ENCODE measurements at regions not wholly inside any gene's neighbourhood (a gene's known extent, or its start where the extent isn't known, plus 50 kb on each side); places are given as distances from the start of the nearest gene placed in this dataset.

GRCh38 chr6:40210628-40211056 lies 276.4 kb upstream of the MOCS1 start:
- no peak overlapping the region for H3K4me3 Mint-ChIP-seq
- no peak for TF ChIP-seq CTCF (IDR thresholded peaks at IDR 0.05; ENCODE audit: unreplicated experiment)
- DNase-seq (ENCODE audit: low spot score in 2 of 2, unreplicated experiment in 2 of 2), result no peak
- peaks cover 2% of the 10 kb centered on the region for H3K4me1 Mint-ChIP-seq
- peaks cover 14% of the 10 kb centered on the region for H3K27me3 Mint-ChIP-seq (ENCODE audit: low read depth)
- no peaks in the 10 kb centered on the region for H3K36me3 Mint-ChIP-seq
- no peak overlapping the region for H3K27ac Mint-ChIP-seq
- H3K9me3 Mint-ChIP-seq, result no peaks in the 10 kb centered on the region

- Mint-ChIP-seq H3K4me1 (peaks cover 1% of the 10 kb centered on the region), H3K36me3 (no peaks in the 10 kb centered on the region), H3K9me3 (peaks cover 40% of the 10 kb centered on the region), H3K27me3 (ENCODE audit: low read depth) (peaks cover 9% of the 10 kb centered on the region), H3K27ac (no peak overlapping the region), H3K4me3 (no peak overlapping the region)
- TF ChIP-seq CTCF (IDR thresholded peaks at IDR 0.05; ENCODE audit: unreplicated experiment), result no peak
- DNase-seq (ENCODE audit: low spot score in 2 of 2, unreplicated experiment in 2 of 2), result no peak
These were observed 271.5 kb upstream of the MOCS1 start for GRCh38 chr6:40205801-40206200.

GRCh38 chr6:40205004-40205403 lies 270.7 kb upstream of the MOCS1 start:
- Mint-ChIP-seq H3K27ac (no peak overlapping the region), H3K4me1 (no peaks in the 10 kb centered on the region), H3K9me3 (peaks cover 46% of the 10 kb centered on the region), H3K27me3 (ENCODE audit: low read depth) (peaks cover 9% of the 10 kb centered on the region), H3K4me3 (no peak overlapping the region), H3K36me3 (no peaks in the 10 kb centered on the region)
- TF ChIP-seq CTCF (IDR thresholded peaks at IDR 0.05; ENCODE audit: unreplicated experiment), result no peak
- DNase-seq (ENCODE audit: low spot score in 2 of 2, unreplicated experiment in 2 of 2), result no peak

- no peak for TF ChIP-seq CTCF (IDR thresholded peaks at IDR 0.05; ENCODE audit: unreplicated experiment)
- H3K4me3 Mint-ChIP-seq, result no peak overlapping the region
- no peak for DNase-seq (ENCODE audit: low spot score in 2 of 2, unreplicated experiment in 2 of 2)
- no peak overlapping the region for H3K27ac Mint-ChIP-seq
- H3K9me3 Mint-ChIP-seq, result peaks cover 21% of the 10 kb centered on the region
- peaks cover 26% of the 10 kb centered on the region for H3K27me3 Mint-ChIP-seq (ENCODE audit: low read depth)
- no peaks in the 10 kb centered on the region for H3K4me1 Mint-ChIP-seq
- no peaks in the 10 kb centered on the region for H3K36me3 Mint-ChIP-seq
These were observed 263.1 kb upstream of the MOCS1 start for GRCh38 chr6:40197371-40197770.

- Mint-ChIP-seq H3K4me1 (no peaks in the 10 kb centered on the region), H3K36me3 (no peaks in the 10 kb centered on the region), H3K27me3 (ENCODE audit: low read depth) (peaks cover 32% of the 10 kb centered on the region), H3K27ac (no peak overlapping the region), H3K4me3 (no peak overlapping the region), H3K9me3 (peaks cover 10% of the 10 kb centered on the region)
- no peak for TF ChIP-seq CTCF (IDR thresholded peaks at IDR 0.05; ENCODE audit: unreplicated experiment)
- DNase-seq (ENCODE audit: low spot score in 2 of 2, unreplicated experiment in 2 of 2), result no peak
These were observed 261.9 kb upstream of the MOCS1 start for GRCh38 chr6:40196135-40196518.
